Epithelial cell of esophagus (primary cell): ENCODE measurements at regions not wholly inside any gene's neighbourhood (a gene's known extent, or its start where the extent isn't known, plus 50 kb on each side); places are given as distances from the start of the nearest gene placed in this dataset.
A peak's percentile ranks its signal among the peaks of the same experiment; 100 is the strongest.

ENCODE experiments used
- DNase-seq: peaks from one replicate; pipeline ENCODE4 v3.0.0; 2010; ENCODE audit warnings: low read depth
- H3K4me3 ChIP-seq: 2 replicates; pipeline ENCODE4 v1.5.1; 2011; ENCODE audit warnings: mild to moderate bottlenecking, low read length, control low read depth
- TF ChIP-seq, protein P1 (sequence below): IDR thresholded peaks from 2 replicates; pipeline ENCODE4 v1.5.1; 2011; ENCODE audit warnings: low read depth, mild to moderate bottlenecking, low read length, control low read depth, inconsistent platforms; ENCODE audit not compliant: insufficient read depth; ENCODE audit errors: missing control alignments

DNA sequence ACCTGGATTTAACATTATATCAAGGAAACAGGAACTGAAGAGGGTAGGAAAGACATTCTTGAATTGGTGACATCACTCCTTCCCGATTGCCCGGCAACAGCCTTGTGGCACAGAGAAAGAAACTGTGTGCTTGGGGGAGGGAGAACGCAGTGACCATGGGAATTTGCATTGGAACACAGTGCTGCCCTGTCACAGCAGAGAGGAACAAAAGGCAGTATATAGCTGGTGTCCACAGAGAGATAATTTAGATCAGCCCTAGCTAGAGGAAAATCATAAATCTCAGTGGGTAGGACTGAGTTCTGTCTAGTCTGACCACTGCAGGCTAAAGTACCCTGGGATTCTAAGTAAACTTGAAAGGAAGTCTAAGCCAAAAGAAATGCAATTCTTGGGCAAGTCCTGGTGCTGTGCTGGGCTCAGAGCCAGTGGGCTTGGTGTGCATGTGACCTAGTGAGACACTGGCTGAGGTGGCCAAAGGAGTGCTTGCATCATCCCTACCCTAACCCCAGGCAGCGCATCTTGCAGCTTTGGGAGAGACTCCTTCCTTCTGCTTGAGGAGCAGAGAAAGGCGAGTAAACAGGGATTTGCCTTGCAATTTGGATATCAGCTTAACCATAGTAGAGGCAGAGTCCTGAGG, 697.6 kb downstream of the HACE1 start:
- TF ChIP-seq, protein P1, sequence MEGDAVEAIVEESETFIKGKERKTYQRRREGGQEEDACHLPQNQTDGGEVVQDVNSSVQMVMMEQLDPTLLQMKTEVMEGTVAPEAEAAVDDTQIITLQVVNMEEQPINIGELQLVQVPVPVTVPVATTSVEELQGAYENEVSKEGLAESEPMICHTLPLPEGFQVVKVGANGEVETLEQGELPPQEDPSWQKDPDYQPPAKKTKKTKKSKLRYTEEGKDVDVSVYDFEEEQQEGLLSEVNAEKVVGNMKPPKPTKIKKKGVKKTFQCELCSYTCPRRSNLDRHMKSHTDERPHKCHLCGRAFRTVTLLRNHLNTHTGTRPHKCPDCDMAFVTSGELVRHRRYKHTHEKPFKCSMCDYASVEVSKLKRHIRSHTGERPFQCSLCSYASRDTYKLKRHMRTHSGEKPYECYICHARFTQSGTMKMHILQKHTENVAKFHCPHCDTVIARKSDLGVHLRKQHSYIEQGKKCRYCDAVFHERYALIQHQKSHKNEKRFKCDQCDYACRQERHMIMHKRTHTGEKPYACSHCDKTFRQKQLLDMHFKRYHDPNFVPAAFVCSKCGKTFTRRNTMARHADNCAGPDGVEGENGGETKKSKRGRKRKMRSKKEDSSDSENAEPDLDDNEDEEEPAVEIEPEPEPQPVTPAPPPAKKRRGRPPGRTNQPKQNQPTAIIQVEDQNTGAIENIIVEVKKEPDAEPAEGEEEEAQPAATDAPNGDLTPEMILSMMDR: no peak
- H3K4me3 ChIP-seq: no peak overlapping the region
- peak; percentile 63 for DNase-seq

DNA sequence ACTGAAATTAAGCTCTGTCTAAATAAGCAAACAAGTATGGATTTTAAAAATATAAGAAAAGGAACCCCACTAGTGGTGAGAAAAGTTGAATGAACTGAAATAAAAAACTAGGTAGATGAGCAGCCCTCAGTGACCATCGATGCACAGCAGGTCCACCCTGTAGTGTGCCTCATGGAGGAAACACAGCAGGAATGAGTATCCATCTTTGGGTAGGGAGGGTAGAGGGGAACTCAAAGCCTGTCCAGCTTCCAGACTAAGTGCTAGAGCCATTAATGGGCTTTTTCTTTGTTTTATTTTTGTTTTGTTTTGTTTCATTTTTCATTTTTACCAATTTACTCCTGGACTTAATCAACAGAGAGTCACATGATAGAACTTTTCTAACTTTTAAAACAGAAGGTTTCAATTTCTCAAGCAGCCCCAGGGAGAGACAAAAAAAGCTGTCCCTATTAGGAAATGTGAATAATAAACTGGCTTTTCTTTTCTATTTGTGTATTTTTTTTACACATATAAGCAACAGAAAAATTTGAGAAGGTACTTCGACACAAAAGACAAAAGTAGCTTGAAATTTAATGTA, 700.6 kb downstream of the HACE1 start:
- TF ChIP-seq, protein P1: no peak
- DNase-seq: no peak
- no peak overlapping the region for H3K4me3 ChIP-seq

DNA sequence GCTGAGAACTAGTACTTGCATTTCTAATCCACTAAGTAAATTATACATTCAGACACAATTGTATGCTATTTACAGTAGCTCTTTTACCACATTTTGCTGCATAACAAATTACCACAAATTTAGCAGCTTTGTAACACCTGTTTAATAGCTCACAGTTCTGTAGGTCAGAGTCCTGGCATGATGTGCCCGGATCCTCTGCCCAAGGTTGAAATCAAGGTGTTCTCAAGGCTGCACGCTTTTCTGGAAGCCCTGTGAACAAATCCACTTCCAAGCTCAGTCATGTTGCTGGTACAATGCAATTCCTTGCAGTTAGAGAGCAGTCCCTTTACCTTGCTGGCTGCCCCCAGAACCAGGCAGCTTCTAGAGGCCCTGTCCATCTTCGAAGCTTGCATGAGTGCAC, 716.0 kb downstream of the HACE1 start:
- no peak overlapping the region for H3K4me3 ChIP-seq
- TF ChIP-seq, protein P1: no peak
- DNase-seq: no peak

DNA sequence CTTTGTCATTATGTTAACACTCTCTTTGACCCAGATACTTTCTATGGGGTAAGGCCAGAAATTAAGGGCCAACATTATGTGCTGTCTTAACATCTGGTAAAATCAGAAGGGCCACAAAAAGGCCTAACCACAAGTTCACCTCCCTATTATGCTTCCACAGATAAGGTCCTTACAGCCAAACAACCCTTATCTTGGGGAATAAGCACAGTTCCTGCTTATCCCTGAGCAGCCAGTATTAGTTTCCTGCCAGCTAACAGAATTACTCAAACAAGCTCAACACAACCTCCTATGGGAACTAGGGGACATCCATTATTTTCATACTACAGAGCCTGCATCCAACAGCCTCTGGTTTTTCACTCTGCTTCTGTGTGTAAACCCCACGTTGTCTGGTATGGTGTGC, 724.8 kb downstream of the HACE1 start:
- no peak overlapping the region for H3K4me3 ChIP-seq
- DNase-seq: no peak
- TF ChIP-seq, protein P1: no peak

DNA sequence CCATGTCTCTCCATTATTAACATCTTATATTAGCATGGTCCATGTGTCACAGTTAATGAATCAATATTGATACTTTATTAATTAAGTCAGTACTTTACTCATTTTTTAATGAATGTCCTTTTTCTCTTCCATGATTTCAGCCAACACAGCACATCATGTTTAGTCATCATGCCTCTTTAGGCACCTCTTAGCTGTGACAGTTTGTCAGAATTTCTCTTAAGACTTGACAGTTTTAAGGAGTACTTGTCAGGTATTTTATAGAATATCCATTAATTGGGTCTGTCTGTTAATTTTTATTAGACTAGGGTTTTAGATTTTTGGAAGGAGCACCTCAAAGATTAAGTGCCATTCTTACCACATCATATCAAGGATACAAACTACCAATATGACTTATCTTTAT, 729.4 kb downstream of the HACE1 start:
- TF ChIP-seq, protein P1: no peak
- H3K4me3 ChIP-seq: no peak overlapping the region
- DNase-seq: no peak

DNA sequence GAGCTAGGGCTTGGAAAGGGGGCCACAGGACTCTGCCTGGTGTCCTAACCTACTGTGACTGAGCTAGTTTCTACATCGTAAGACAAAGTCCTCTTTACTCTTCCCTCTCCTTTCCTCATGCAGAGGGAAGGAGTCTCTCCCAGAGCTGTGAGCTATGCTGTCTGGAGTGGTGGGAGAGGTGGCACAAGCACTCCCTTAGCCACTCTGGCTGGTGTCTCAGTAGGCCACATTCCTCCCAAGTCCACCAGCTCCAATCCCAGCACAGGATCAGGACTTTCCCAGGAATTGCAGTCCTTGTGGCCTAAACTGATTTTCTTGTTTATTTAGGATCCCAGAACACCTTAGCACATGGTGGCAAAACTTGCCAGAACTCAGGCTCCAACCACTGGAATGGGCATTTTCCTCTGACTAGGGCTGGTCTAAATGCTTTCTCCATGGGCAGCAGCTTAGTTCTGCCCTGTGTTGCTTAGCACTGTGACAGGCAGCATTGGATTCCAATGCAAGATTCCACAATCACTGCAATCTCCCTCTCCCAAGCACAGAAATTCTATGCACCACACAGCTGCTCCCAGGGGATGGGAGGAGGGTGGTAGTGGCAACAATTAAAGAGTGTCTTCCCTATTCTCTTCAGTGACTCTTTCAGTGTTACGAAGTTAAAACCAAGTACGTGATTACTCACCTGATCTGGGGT, 733.3 kb downstream of the HACE1 start:
- TF ChIP-seq, protein P1: no peak
- H3K4me3 ChIP-seq: no peak overlapping the region
- DNase-seq: no peak
